Neutrophil (primary cell): ENCODE measurements at regions not wholly inside any gene's neighbourhood (a gene's known extent, or its start where the extent isn't known, plus 50 kb on each side); places are given as distances from the start of the nearest gene placed in this dataset.

Experiments used
- H3K27ac ChIP-seq: fragments of 200-600 bp; sonication (generic); 2 replicates; pipeline ENCODE4 v1.5.1; 2016; ENCODE audit warnings: mild to moderate bottlenecking, moderate library complexity
- H3K27me3 ChIP-seq: fragments of 200-600 bp; sonication (generic); 2 replicates; pipeline ENCODE4 v1.6.0; 2016; ENCODE audit warnings: mild to moderate bottlenecking
- H3K36me3 ChIP-seq: fragments of 200-600 bp; sonication (generic); 2 replicates; pipeline ENCODE4 v1.5.1; 2017
- H3K4me1 ChIP-seq, 2 experiments: fragments of 200-600 bp in 1 of 2; sonication (generic) in 1 of 2; 1 replicate in 1 of 2; 2 replicates in 1 of 2; pipeline versions ENCODE4 v1.5.1 to v1.6.1; 2013 to 2016; ENCODE audit warnings: low read depth in 1 of 2, low read length in 1 of 2, mild to moderate bottlenecking in 1 of 2, moderate library complexity in 1 of 2; ENCODE audit not compliant: control insufficient read depth in 1 of 2, insufficient read depth in 1 of 2
- H3K4me3 ChIP-seq, 2 experiments: fragments of 200-600 bp in 1 of 2; sonication (generic) in 1 of 2; 1 replicate in 1 of 2; 2 replicates in 1 of 2; pipeline ENCODE4 v1.5.1; 2013 to 2016; ENCODE audit warnings: low read depth in 1 of 2, low read length in 1 of 2, mild to moderate bottlenecking in 1 of 2, moderate library complexity in 1 of 2
- H3K9me3 ChIP-seq: fragments of 200-600 bp; sonication (generic); 2 replicates; pipeline ENCODE4 v1.5.1; 2016
- TF ChIP-seq, protein P1 (sequence below): fragments of 200-600 bp; sonication (generic); IDR thresholded peaks from 2 replicates; pipeline ENCODE4 v1.5.1; 2016; ENCODE audit warnings: antibody characterized with exemption

DNA sequence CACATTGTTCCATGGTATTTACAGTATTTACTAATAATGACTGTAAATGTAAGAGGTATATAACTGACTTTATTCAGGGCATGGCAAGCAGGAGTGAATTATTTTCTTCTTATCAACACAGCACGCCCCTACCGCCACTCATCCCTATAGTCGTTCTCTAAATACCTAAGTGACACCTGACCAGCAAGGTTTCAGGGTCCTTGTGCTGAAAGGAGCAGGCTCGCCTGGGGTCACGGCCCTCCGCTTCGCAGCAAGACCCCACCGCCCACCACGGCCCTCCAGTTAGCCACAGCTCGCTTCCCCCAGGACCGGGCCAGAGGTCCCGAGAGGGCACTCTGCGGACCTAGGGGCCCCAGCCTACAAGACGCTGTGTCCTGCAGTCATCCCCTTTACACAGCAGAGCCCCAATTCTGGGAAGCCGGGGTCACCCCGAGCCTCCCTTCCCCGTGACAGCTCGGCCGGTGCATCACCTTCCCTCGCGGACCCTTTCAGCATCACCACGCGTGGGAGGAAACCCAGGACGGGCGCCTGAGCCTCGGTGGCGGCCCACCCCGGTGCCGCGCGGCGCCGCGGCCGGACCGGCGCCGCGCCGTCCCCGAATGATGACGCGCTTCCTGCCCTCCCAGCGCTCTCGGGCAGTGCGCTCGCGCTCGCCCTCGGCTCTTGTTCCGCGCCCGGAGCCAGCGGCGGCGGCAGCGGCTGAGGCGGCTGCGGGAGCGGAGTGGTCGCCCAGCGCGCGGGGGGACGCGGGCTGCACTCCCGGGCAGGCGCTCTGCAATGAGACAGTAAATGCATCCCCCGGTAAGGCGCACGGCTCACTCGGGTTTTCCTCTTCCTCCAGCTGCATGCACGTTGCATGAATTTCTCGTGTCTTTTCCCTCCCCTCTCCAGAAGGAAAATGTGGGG, 225.1 kb upstream of the C2CD4B start, which contains the start of gene TLN2:
TSS of gene TLN2 (plus strand) at position 666 of the 906 bp plus-strand sequence.
- peak within 1 kb of the TSS; percentile 60 to 68 for H3K4me3 ChIP-seq
- H3K27me3 ChIP-seq, result peaks cover 99% of the 10 kb centered on the region
- H3K27ac ChIP-seq, result no peak within 1 kb of the TSS
- no peaks in the 10 kb centered on the region for H3K36me3 ChIP-seq
- no peaks in the 10 kb centered on the region for H3K9me3 ChIP-seq
- TF ChIP-seq, protein P1, sequence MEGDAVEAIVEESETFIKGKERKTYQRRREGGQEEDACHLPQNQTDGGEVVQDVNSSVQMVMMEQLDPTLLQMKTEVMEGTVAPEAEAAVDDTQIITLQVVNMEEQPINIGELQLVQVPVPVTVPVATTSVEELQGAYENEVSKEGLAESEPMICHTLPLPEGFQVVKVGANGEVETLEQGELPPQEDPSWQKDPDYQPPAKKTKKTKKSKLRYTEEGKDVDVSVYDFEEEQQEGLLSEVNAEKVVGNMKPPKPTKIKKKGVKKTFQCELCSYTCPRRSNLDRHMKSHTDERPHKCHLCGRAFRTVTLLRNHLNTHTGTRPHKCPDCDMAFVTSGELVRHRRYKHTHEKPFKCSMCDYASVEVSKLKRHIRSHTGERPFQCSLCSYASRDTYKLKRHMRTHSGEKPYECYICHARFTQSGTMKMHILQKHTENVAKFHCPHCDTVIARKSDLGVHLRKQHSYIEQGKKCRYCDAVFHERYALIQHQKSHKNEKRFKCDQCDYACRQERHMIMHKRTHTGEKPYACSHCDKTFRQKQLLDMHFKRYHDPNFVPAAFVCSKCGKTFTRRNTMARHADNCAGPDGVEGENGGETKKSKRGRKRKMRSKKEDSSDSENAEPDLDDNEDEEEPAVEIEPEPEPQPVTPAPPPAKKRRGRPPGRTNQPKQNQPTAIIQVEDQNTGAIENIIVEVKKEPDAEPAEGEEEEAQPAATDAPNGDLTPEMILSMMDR, result no peak
- H3K4me1 ChIP-seq, result peaks cover 26 to 27% of the 10 kb centered on the region in 2 experiments

DNA sequence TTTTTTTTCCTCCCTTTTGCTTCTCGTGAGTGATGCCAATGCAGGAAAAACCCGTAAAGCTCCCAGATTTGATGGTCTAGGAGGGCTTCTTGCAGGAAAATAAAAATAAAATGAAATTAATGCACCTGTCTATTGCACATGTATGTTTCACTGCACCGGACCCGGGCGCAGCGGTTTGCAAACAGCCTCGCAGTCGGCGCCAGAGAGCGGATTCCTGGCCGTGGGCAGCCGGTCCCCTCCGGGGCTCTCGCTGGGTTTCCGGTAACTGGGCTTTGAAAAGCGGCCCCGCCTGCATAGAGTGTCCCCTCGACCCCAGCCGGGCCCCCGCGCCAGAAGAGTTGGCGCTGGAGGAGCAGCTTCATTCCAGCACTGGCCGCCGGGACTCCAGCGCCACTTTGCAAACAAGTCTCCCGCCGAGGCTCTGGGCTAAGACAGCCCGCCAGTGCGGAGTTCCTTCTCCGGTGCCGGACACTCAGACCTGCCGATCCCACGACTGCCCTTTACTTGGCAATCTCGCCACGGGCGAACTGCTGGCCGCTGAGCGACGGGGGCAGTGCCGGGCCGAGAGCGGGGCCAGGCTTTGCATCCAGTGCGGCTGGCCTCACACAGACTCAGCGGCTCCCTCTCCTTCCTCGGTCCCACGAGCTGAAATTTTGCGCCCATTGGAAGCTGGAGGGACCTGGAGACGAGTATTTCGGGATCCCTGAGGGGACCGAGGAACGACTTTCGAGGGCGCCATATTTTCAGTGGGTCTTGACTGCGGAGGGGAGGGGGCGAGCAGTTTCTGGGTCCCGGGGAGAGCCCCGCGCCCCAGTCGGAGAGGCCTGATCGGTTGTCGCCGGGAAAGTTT, 225.9 kb upstream of the C2CD4B start:
- Histone ChIP-seq H3K27ac (no peak overlapping the region), H3K27me3 (peaks cover 96% of the 10 kb centered on the region), H3K36me3 (no peaks in the 10 kb centered on the region), H3K4me1 (peaks cover 26 to 27% of the 10 kb centered on the region in 2 experiments), H3K9me3 (no peaks in the 10 kb centered on the region), H3K4me3 (peak overlapping the region; percentile 60 to 68)
- TF ChIP-seq, protein P1, result no peak

DNA sequence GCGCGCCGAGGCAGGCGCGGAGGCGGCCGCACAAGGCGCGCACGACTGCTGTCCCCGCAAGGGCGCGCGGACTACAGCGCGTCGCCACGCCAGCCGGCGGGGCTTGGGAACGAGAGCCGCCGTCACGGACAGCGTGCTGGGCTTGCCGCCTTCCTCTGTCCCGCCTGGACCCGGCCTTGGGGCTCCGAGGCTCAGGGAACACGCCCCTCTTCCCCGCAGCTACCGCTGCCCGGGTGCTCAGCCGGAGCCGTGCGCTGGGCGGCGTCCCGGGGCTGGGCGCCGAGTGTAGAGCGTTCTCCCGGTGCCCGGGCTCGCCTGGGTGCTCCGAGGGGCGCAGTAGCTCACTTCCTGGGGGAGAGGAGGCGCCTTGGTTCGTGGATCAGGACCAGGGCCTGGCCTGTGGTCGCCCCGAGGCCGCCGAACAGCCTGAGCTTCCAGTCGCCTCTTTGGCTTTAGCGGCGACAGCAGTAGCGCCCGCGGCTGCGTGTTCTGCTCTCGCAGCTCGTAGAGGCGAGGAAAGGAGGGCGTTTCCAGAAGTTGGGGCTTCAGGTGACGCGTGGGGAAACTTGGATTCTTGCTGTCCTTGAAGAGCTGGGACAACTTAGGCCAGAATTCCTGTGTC, 226.7 kb upstream of the C2CD4B start:
- TF ChIP-seq, protein P1, result no peak
- Histone ChIP-seq H3K4me1 (peaks cover 26 to 27% of the 10 kb centered on the region in 2 experiments), H3K36me3 (no peaks in the 10 kb centered on the region), H3K4me3 (peak overlapping the region; percentile 60 to 68), H3K9me3 (no peaks in the 10 kb centered on the region), H3K27ac (no peak overlapping the region), H3K27me3 (peaks cover 89% of the 10 kb centered on the region)

DNA sequence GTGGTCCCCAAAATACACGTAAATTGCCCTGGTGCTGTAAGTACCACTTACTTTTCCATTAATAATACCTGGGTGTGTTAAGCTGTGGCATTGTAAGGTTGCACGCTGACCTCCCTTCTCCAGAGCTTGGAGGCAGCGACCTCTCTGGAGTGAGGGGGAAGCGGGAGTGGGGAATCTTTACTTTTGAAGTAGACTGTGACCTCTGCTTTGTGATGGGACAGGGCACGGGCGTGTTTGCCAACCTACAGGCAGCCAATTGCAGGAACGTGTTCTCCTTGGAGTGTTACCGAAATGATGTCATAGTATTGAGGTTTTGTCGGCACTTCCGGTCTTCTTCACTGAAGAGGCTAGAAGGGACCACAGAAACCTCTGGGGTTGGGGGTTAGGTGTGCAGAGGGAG, 227.3 kb upstream of the C2CD4B start:
- Histone ChIP-seq H3K27me3 (peaks cover 83% of the 10 kb centered on the region), H3K9me3 (no peaks in the 10 kb centered on the region), H3K4me3 (peak overlapping the region in 1 of 2 experiments; percentile 60), H3K27ac (no peak overlapping the region), H3K36me3 (no peaks in the 10 kb centered on the region), H3K4me1 (peaks cover 26 to 27% of the 10 kb centered on the region in 2 experiments)
- TF ChIP-seq, protein P1, result no peak

DNA sequence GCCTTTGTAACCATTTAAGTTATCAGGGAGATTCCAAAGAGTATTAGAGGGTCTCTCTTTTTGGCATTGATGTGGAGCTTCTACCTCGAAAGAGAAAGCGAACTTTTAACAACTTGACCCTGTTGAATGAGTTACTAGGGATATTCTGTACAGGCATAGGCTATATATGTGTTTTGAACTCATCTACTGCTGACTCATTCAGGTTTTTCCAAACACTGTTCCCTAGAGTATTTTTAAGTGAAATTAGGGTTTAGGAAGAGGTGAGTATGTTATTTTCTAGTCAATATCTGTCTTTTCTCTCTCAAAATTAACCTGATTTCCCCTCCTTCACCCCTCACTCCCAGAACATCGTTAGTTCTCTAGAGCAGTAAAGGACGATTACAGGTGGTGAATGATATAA, 228.1 kb upstream of the C2CD4B start:
- Histone ChIP-seq H3K27me3 (peaks cover 74% of the 10 kb centered on the region), H3K4me1 (peaks cover 26 to 27% of the 10 kb centered on the region in 2 experiments), H3K4me3 (no peak overlapping the region), H3K36me3 (no peaks in the 10 kb centered on the region), H3K9me3 (no peaks in the 10 kb centered on the region), H3K27ac (no peak overlapping the region)
- TF ChIP-seq, protein P1, result no peak
